ENCODE measurements at regions not wholly inside any gene's neighbourhood (a gene's known extent, or its start where the extent isn't known, plus 50 kb on each side); places are given as distances from the start of the nearest gene placed in this dataset.

GRCh38 chr3:14283813-14284438 is 105.3 kb downstream of the LSM3 start:
- no peak overlapping the region for H2BK120ac ChIP-seq (replicated peaks; ENCODE audit: low read depth, low read length)
- no peak overlapping the region for H3K18ac ChIP-seq (ENCODE audit: extremely low read depth, low read length)
- H3K14ac ChIP-seq (ENCODE audit: insufficient read length) = no peak overlapping the region
- no peak overlapping the region for H2BK20ac ChIP-seq (ENCODE audit: low read length)
- no peak for DNase-seq (ENCODE audit: low read depth in 1 of 2, low spot score in 2 of 2)
- H2BK5ac ChIP-seq (ENCODE audit: low read depth, low read length) = no peak overlapping the region
- peak overlapping the region; percentile 38 for H4K91ac ChIP-seq (replicated peaks; ENCODE audit: insufficient read length, low read length)
- H3K9ac ChIP-seq (replicated peaks in 1 of 4; ENCODE audit: extremely low read depth in 1 of 4, low read depth in 3 of 4, low read length in 3 of 4) = no peak overlapping the region
- no peak overlapping the region; the same call in 1 of the 2 replicates for H2AK5ac ChIP-seq (ENCODE audit: low read depth, low read length)
- H3K4me2 ChIP-seq (ENCODE audit: insufficient read depth in 1 of 2, low read depth in 2 of 2, low read length in 2 of 2) = no peak overlapping the region
- no peaks in the 10 kb centered on the region for H3K79me2 ChIP-seq (ENCODE audit: control insufficient read depth in 1 of 2, insufficient read depth in 2 of 2, low read length in 2 of 2)
- WGBS, 2 experiments (ENCODE audit: extremely low coverage in 1 of 2, insufficient coverage in 1 of 2, insufficient read length in 1 of 2, insufficient replicate concordance in 2 of 2, low coverage in 1 of 2, low lambda C conversion rate in 2 of 2, missing lambda C conversion rate in 1 of 2) = 87% methylated on average over 4 of the region's 4 CpGs; no CpG with 5 or more reads in 1 of the 2 experiments
- H4K5ac ChIP-seq (ENCODE audit: insufficient read length, low read depth, low read length) = no peak overlapping the region
- H3K79me1 ChIP-seq (ENCODE audit: low read depth, low read length) = no peaks in the 10 kb centered on the region
- H2BK12ac ChIP-seq (ENCODE audit: low read depth, low read length) = peak overlapping the region; percentile 42; the same call in 1 of the 2 replicates
- no peak overlapping the region for H3K27ac ChIP-seq (ENCODE audit: low read depth, low read length)
- no peaks in the 10 kb centered on the region; a peak in 1 of 7 replicates for H3K27me3 ChIP-seq (replicated peaks in 1 of 4; ENCODE audit: control insufficient read depth in 3 of 4, extremely low read depth in 1 of 4, insufficient read depth in 3 of 4, low read length in 3 of 4)
- no peaks in the 10 kb centered on the region for H3K36me3 ChIP-seq (ENCODE audit: control insufficient read depth in 2 of 4, insufficient read depth in 4 of 4, low read length in 3 of 4)
- H4K8ac ChIP-seq (ENCODE audit: extremely low read depth, insufficient read depth, low read length) = no peak overlapping the region; the same call in 1 of the 2 replicates
- no peaks in the 10 kb centered on the region for H3K9me3 ChIP-seq (ENCODE audit: insufficient read depth in 2 of 2, low read depth in 1 of 2, low read length in 1 of 2)
- CTCF ChIA-PET (ENCODE audit: partially characterized antibody) = interaction anchor here (0.9 to 1.4 kb wide), 6 partner anchors 8 to 185 kb away, joined by 3 read pairs; no protein-coding TSS in a partner anchor
- FAIRE-seq = no peak
- H3K56ac ChIP-seq (replicated peaks; ENCODE audit: insufficient read length, low read depth, low read length) = no peak overlapping the region
- POLR2A ChIA-PET (ENCODE audit: partially characterized antibody) = interaction anchor here (1.9 to 3.7 kb wide), 2 partner anchors 10 to 12 kb away, joined by 6 to 11 read pairs; no protein-coding TSS in a partner anchor
- no peak overlapping the region for H2AFZ ChIP-seq (ENCODE audit: low read length)
- H3K4ac ChIP-seq (replicated peaks; ENCODE audit: insufficient read length, low read depth, low read length) = no peak overlapping the region
- peak overlapping the region; percentile 50; the same call in 1 of the 2 replicates for H2BK15ac ChIP-seq (ENCODE audit: low read length)
- H3K23me2 ChIP-seq (ENCODE audit: low read depth, low read length) = no peaks in the 10 kb centered on the region
- TF ChIP-seq ASH2L (IDR thresholded peaks at IDR 0.05; ENCODE audit: low read length) = no peak
- H4K20me1 ChIP-seq (replicated peaks in 1 of 2; ENCODE audit: control insufficient read depth in 1 of 2, insufficient read depth in 2 of 2, low read length in 2 of 2) = no peaks in the 10 kb centered on the region
- peaks cover 6 to 23% (median 21%) of the 10 kb centered on the region in 4 experiments for H3K4me1 ChIP-seq (replicated peaks in 1 of 4; ENCODE audit: control insufficient read depth in 3 of 4, insufficient read depth in 4 of 4, low read length in 3 of 4)
- no peak overlapping the region for H3K23ac ChIP-seq (ENCODE audit: insufficient read length)
- no peak overlapping the region for H3K4me3 ChIP-seq (ENCODE audit: extremely low read depth in 1 of 4, insufficient read depth in 2 of 4, low read depth in 3 of 4, low read length in 4 of 4)

All from H1 (cell line).